ENCODE measurements at regions not wholly inside any gene's neighbourhood (a gene's known extent, or its start where the extent isn't known, plus 50 kb on each side); places are given as distances from the start of the nearest gene placed in this dataset.

GRCh38 chr6:22696481-22696880 lies 127.1 kb downstream of the HDGFL1 start:
- Histone ChIP-seq H3K27ac (no peak overlapping the region), H3K27me3 (no peaks in the 10 kb centered on the region), H3K36me3 (no peaks in the 10 kb centered on the region), H3K9ac (ENCODE audit: low read depth in 2 of 2, low read length in 2 of 2) (no peak overlapping the region), H3K4me3 (no peak overlapping the region), H3K4me1 (no peaks in the 10 kb centered on the region), H3K9me3 (no peaks in the 10 kb centered on the region)
- no peak for DNase-seq
- intact Hi-C loops (cut with DNase I): no loop called here
- TF ChIP-seq CTCF (IDR thresholded peaks at IDR 0.05): no peak

DNA sequence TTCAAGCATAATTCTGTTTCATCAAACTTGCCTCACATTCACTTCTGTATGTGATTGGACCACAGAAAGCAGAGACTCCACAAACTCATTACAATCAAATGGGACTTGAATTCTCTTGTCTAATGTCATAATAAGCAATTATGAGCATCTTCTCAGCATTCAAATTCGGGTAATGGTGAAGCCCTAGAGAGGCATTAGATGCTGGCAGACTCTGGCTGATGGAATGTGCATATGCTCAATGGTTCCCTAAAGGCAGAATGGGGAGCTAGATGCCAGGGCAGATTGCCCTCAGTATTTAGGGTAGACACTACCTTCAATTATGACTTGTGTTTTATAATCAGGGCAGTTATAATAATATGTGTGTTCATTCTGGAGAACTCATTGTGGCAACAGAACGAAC lies 127.9 kb downstream of the HDGFL1 start:
- no peaks in the 10 kb centered on the region for H3K36me3 ChIP-seq
- TF ChIP-seq CTCF (IDR thresholded peaks at IDR 0.05): no peak
- no peak for DNase-seq
- no peaks in the 10 kb centered on the region for H3K4me1 ChIP-seq
- H3K9me3 ChIP-seq: no peaks in the 10 kb centered on the region
- intact Hi-C loops (cut with DNase I): no loop called here
- H3K27me3 ChIP-seq: no peaks in the 10 kb centered on the region
- no peak overlapping the region for H3K27ac ChIP-seq
- H3K4me3 ChIP-seq: no peak overlapping the region
- H3K9ac ChIP-seq (ENCODE audit: low read depth in 2 of 2, low read length in 2 of 2): no peak overlapping the region

DNA sequence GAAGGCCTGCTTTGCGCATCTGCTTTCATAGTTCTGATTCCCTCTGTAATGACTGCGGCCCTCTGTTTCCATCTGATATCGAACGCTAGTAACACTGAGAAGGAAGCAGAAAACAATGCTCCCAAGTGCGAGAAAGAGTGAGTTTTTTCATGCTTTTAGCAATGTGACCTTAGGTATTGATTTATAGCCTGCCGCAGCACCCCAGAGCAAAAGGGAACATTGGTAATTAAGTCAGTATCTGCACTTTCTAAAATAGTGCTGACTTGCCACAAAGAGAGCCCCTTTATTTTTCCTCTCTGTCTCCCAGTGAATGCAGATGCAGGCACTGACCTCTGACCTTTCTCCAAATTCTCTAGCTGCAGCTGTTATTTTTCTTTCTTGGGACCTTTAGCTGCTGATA lies 129.8 kb downstream of the HDGFL1 start:
- H3K9ac ChIP-seq (ENCODE audit: low read depth in 2 of 2, low read length in 2 of 2): no peak overlapping the region
- DNase-seq: no peak

GRCh38 chr6:22706651-22707050 lies 137.3 kb downstream of the HDGFL1 start:
- Histone ChIP-seq H3K9me3 (no peaks in the 10 kb centered on the region), H3K4me3 (no peak overlapping the region), H3K27ac (no peak overlapping the region), H3K4me1 (no peaks in the 10 kb centered on the region), H3K27me3 (no peaks in the 10 kb centered on the region), H3K9ac (ENCODE audit: low read depth in 2 of 2, low read length in 2 of 2) (no peak overlapping the region), H3K36me3 (no peaks in the 10 kb centered on the region)
- DNase-seq: no peak
- intact Hi-C loops (cut with DNase I): no loop called here
- TF ChIP-seq CTCF (IDR thresholded peaks at IDR 0.05): no peak

More for the DNA sequence above, 129.8 kb downstream of the HDGFL1 start:
- Histone ChIP-seq H3K4me3 (no peak overlapping the region), H3K9me3 (no peaks in the 10 kb centered on the region), H3K27ac (no peak overlapping the region), H3K36me3 (no peaks in the 10 kb centered on the region), H3K27me3 (no peaks in the 10 kb centered on the region), H3K4me1 (no peaks in the 10 kb centered on the region)
- no peak for TF ChIP-seq CTCF (IDR thresholded peaks at IDR 0.05)
- intact Hi-C loops (cut with DNase I): no loop called here

DNA sequence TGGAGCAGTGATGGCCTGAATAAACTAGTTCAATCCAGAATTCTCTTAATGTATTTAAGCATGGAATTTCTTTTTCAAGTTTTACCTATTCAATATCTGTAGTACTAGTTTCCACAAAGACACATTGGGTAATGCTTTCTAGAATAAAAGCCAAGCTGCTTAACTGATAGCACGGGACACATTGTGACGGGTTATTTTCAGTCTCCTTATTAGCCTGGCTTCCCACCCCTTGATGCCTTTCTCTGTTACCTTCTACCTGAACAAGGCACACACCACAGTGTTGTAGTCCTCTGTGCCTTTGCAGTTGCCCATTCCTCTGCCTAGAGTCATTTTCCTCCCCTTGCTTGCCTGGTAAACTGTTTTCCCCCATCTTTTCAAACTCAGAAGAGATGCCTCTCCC lies 139.1 kb downstream of the HDGFL1 start:
- intact Hi-C loops (cut with DNase I): no loop called here

More for the DNA sequence above, 139.1 kb downstream of the HDGFL1 start:
- Histone ChIP-seq H3K36me3 (no peaks in the 10 kb centered on the region), H3K9me3 (no peaks in the 10 kb centered on the region), H3K27ac (no peak overlapping the region), H3K9ac (ENCODE audit: low read depth in 2 of 2, low read length in 2 of 2) (no peak overlapping the region), H3K27me3 (no peaks in the 10 kb centered on the region), H3K4me1 (no peaks in the 10 kb centered on the region), H3K4me3 (no peak overlapping the region)
- DNase-seq: no peak
- TF ChIP-seq CTCF (IDR thresholded peaks at IDR 0.05): no peak
